ENCODE measurements at regions not wholly inside any gene's neighbourhood (a gene's known extent, or its start where the extent isn't known, plus 50 kb on each side); places are given as distances from the start of the nearest gene placed in this dataset.

DNA sequence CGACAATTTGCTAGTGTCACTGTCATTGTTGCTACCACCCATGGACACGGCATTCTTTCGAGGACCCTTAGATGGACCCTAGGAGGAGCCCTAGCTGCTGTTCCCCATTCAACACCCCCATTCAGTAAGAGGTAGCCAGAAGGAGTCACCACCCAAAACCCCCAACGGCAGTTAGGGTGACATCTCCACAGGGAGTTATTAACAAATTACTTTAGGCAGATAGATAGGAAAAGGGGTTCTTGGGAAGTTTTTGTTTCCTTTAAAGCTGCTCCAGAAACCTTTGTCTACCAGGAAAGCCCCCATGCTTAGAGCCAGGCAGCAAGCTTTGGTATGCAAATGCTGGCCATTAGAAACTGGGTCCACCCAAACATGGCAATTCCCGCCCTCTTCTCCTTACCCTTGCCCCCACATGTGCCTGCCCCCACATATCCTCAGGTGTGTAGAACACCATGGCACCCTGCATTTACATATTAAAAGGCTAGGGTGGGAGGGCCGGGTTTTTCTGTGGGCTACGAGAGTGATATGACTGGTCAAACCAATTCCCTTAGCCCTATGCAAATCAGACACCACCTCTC, 190.9 kb downstream of the SLITRK6 start:
- Mint-ChIP-seq H3K27ac (no peak overlapping the region), H3K27me3 (no peaks in the 10 kb centered on the region), H3K4me3 (no peak overlapping the region), H3K4me1 (no peaks in the 10 kb centered on the region), H3K36me3 (no peaks in the 10 kb centered on the region), H3K9me3 (peaks cover 0 to 10% of the 10 kb centered on the region in 2 donors)
- ATAC-seq (replicated peaks) (no peak), DNase-seq (no peak)

DNA sequence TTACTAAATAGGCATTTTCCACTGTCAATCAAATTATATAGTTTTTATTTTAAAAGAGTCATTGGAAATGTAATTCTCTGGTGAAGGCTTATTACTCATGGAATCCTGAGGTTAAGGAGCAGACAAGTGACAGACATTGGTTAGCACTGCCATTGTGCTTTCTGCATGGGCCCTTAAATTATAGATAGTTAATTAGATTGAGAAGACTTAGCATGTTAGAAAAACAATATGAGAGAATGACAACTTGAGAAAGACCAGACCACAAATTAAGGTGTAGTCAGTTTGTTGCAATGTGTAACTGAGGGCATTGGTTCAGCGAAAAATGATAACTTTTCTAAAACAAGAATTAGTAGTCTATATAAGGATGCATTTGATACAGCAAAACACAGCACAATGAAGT, 195.5 kb downstream of the SLITRK6 start:
- Mint-ChIP-seq H3K27ac (no peak overlapping the region), H3K27me3 (no peaks in the 10 kb centered on the region), H3K9me3 (peaks cover 1 to 14% of the 10 kb centered on the region in 2 donors), H3K4me1 (no peaks in the 10 kb centered on the region), H3K4me3 (no peak overlapping the region), H3K36me3 (no peaks in the 10 kb centered on the region)
- DNase-seq (no peak), ATAC-seq (replicated peaks) (no peak)

DNA sequence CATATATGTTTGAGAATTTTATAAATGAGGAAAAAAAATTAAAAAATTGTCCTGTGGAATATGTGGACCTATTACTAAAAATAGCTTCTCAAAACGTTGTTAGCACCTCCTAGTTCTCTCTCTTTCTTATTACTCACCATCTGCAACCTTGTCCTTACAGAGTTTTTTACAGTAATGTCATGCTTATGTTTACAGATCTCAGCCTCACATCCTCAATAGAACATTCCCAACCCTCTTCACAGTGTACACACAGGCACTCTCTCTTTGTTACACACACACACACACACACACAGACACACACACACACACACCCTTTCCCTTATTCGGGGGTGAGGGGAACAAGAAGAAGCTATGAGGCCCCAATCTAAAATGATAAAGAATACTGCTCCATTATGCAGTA, 197.7 kb downstream of the SLITRK6 start:
- H3K36me3 Mint-ChIP-seq = no peaks in the 10 kb centered on the region
- H3K4me3 Mint-ChIP-seq = no peak overlapping the region
- no peaks in the 10 kb centered on the region for H3K27me3 Mint-ChIP-seq
- DNase-seq = no peak
- no peak for ATAC-seq (replicated peaks)
- H3K4me1 Mint-ChIP-seq = no peaks in the 10 kb centered on the region
- H3K27ac Mint-ChIP-seq = no peak overlapping the region
- peaks cover 1 to 14% of the 10 kb centered on the region in 2 donors for H3K9me3 Mint-ChIP-seq

DNA sequence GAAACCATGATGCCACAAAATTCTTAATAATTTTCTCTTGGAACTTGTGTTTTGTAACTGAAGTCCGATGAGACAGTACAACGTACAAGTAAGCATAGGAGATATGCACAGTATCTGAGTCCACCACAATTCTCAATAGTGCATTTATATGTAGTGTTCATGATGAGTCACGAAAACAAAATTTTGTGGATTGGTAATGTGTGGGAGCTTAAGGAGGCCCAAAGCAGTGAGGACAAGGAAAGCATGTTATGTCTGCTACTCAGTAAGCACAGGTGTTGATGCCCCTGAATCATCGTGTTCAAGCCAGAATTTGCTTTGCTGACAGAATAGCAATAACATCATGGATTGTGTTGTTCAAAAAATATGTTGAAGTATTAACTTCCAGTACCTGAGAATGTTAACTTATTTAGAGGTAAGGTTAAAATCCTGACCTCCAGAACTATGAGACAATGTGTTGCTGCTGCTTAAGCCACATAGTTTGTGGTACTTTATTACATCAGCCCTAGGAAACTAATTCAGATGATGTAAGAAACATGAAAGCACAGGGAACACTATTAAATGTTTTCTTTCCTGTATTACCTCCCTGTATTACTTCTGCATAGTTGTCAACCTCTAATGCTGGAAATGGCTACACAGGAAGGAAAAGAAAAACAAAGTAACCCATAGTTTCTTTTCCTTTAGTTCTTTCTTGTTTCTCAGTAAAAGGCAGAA, 201.3 kb downstream of the SLITRK6 start:
- H3K4me3 Mint-ChIP-seq = no peak overlapping the region
- H3K27ac Mint-ChIP-seq = no peak overlapping the region
- ATAC-seq (replicated peaks) = no peak
- no peaks in the 10 kb centered on the region for H3K4me1 Mint-ChIP-seq
- DNase-seq = no peak
- H3K36me3 Mint-ChIP-seq = no peaks in the 10 kb centered on the region
- H3K9me3 Mint-ChIP-seq = peaks cover 4 to 10% of the 10 kb centered on the region in 2 donors
- H3K27me3 Mint-ChIP-seq = no peaks in the 10 kb centered on the region

DNA sequence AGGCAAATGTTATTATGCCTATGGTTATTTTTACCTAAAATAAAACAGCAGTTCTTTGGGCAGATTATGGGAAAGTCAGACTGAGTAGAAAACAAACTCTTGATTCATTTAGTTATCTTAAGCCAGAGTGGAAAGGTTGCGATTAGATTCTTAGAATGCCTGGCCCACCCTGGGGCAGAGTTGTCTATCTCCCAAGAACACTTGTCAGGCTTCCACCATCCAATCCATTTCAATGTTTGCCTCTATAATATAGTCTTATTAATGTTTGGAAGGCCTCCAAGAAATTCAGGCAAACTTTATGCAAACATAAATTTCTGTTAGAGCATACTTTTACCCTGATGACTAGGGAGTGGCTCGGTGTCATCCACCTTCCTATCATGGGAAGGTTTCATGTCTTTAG, 207.0 kb downstream of the SLITRK6 start:
- H3K36me3 Mint-ChIP-seq = no peaks in the 10 kb centered on the region
- DNase-seq = no peak
- H3K27me3 Mint-ChIP-seq = no peaks in the 10 kb centered on the region
- H3K9me3 Mint-ChIP-seq = peaks cover 0 to 8% of the 10 kb centered on the region in 2 donors
- H3K27ac Mint-ChIP-seq = no peak overlapping the region
- ATAC-seq (replicated peaks) = no peak
- no peaks in the 10 kb centered on the region for H3K4me1 Mint-ChIP-seq
- H3K4me3 Mint-ChIP-seq = no peak overlapping the region

DNA sequence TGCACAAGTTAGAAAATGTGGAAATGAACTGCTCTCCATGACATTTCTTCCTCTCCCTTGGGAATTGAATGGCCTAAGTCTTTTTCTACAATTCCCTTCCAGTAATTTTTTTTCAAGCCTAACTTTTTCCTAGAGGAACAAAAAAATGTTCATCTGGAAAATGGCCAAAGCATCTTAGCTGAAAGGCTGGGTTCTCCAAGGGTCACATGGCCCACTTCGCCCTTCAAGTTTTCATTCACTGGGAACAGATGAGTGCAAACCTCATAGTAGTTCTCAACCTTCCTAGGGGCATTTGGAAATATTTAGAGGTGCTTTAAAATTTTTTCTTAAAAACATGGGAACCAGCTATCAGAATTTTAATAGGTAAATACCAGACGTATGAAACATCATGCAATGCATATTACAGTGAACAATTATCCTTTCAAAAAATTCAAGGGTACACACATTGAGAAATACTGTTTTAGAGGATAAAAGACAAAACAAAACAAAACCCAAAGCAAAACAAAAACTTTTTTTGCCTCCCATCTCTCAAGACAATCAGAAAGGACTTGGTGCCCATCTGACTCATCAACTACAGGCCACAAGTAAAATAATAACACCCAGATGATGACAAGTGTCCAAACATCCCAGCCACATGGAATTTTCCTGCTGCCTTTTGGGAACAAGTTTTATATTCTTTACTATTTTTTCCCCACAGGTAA, 208.8 kb downstream of the SLITRK6 start:
- DNase-seq (no peak), ATAC-seq (replicated peaks) (no peak)
- H3K4me3 Mint-ChIP-seq = no peak overlapping the region

DNA sequence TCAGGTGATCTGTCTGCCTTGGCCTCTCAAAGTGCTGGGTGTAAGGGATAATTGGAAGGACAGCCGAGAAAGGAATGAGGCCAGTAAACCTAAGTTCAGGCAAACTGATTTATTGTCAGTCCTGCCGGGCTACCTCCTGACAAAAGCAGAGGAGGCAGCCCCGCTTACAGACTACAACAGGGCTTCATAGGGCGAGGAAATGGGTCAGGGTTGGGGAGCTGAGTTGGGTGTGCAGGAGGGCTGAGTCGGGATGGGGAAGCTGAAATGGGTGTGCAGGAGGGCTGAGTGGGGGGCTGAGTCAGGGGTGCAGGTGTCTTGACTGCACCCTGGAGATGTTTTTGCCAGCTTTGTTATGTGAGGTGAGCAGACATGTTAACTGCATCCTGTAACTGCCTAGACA, 210.2 kb downstream of the SLITRK6 start:
- no peaks in the 10 kb centered on the region for H3K27me3 Mint-ChIP-seq
- H3K9me3 Mint-ChIP-seq = peaks cover 0 to 4% of the 10 kb centered on the region in 2 donors
- no peaks in the 10 kb centered on the region for H3K4me1 Mint-ChIP-seq
- no peak overlapping the region for H3K4me3 Mint-ChIP-seq
- H3K27ac Mint-ChIP-seq = no peak overlapping the region
- DNase-seq = no peak
- ATAC-seq (replicated peaks) = no peak
- no peaks in the 10 kb centered on the region for H3K36me3 Mint-ChIP-seq

More for the DNA sequence above, 208.8 kb downstream of the SLITRK6 start:
- Mint-ChIP-seq H3K4me1 (no peaks in the 10 kb centered on the region), H3K27ac (no peak overlapping the region), H3K27me3 (no peaks in the 10 kb centered on the region), H3K9me3 (peaks cover 0 to 8% of the 10 kb centered on the region in 2 donors), H3K36me3 (no peaks in the 10 kb centered on the region)

DNA sequence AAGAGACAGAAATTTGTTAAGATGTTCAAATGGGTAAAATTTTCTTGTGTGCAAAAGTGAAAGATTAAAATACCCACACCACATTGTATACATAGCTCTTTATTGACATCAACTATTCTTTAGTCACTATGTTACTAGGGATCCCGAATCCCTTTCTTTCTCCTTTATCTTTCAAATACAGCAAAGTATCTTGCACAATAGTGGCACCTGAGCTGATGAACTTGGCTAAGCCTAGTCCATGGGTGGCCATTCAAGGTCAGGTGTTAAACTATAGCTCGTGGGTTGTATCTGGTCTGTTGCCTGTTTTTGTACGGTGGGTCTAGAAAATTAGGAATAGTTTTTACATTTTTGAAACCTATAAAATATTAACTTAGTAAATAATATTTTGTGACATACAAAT, 210.9 kb downstream of the SLITRK6 start:
- Mint-ChIP-seq H3K36me3 (no peaks in the 10 kb centered on the region), H3K4me1 (no peaks in the 10 kb centered on the region), H3K4me3 (no peak overlapping the region), H3K9me3 (peaks cover 0 to 4% of the 10 kb centered on the region in 2 donors), H3K27me3 (no peaks in the 10 kb centered on the region), H3K27ac (no peak overlapping the region)
- DNase-seq (no peak), ATAC-seq (replicated peaks) (no peak)

DNA sequence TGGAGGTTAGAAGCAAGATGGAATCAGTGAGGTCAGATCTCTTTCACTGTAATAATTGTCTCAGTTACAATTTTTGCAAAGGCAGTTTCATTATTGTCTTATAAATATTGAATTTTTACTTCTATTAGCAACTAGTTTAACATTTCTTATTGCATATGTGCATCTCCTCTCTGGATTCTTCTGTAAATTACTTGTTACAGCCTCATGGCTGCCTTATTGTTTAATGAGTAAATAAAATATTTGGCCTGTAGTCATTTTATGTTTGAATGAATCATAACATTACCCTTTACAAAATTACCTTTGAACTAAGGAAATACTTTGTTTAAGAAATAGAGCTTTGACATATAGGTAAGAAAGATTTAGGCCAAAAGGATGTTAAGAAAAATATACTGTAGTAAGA, 212.4 kb downstream of the SLITRK6 start:
- ATAC-seq (replicated peaks) (no peak), DNase-seq (no peak)
- no peaks in the 10 kb centered on the region for H3K36me3 Mint-ChIP-seq
- peaks cover 0 to 4% of the 10 kb centered on the region in 2 donors for H3K9me3 Mint-ChIP-seq
- no peaks in the 10 kb centered on the region for H3K4me1 Mint-ChIP-seq
- no peak overlapping the region for H3K27ac Mint-ChIP-seq
- no peaks in the 10 kb centered on the region for H3K27me3 Mint-ChIP-seq
- no peak overlapping the region for H3K4me3 Mint-ChIP-seq

DNA sequence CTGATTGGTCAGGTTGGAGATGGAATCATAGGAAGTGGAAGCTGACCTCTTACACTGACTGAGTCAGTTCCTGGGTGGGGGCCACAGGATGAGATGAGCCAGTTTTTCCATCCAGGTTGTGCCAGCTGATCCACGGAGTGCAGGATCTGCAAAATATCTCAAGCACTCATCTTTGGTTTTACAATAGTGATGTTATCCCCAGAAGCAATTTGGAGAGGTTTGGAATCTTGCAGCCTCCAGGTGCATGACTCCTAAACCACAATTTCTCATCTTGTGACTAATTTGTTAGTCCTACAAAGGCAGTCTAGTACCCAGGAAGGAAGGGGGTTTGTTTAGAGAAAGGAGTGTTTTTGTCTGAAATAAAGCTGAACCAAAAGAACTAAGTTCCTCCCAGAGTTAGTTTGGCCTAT, 212.8 kb downstream of the SLITRK6 start:
- DNase-seq = no peak
- H3K4me1 Mint-ChIP-seq = no peaks in the 10 kb centered on the region
- ATAC-seq (replicated peaks) = no peak
- no peaks in the 10 kb centered on the region for H3K36me3 Mint-ChIP-seq
- H3K27me3 Mint-ChIP-seq = no peaks in the 10 kb centered on the region
- peaks cover 0 to 4% of the 10 kb centered on the region in 2 donors for H3K9me3 Mint-ChIP-seq
- H3K4me3 Mint-ChIP-seq = no peak overlapping the region
- no peak overlapping the region for H3K27ac Mint-ChIP-seq

DNA sequence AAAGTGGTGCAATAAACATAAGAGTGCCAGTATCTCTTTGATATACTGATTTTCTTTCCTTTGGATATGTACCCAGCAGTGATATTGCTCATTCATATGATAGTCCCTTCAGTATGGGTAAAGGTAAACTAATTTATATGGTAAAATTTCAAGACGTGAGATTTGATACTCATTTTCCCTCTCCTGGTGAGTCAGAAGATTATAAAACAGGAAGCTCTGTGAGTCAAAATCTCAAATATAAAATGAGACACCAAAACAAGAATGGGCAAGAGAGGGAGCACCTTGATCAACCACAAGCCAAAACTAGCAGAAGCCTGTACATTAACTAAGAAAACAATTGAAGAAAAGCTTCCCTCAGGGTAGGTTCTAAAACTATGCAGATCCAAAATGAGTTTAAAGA, 216.3 kb downstream of the SLITRK6 start:
- Mint-ChIP-seq H3K4me1 (no peaks in the 10 kb centered on the region), H3K27ac (no peak overlapping the region), H3K27me3 (no peaks in the 10 kb centered on the region), H3K9me3 (peaks cover 0 to 4% of the 10 kb centered on the region in 2 donors), H3K4me3 (no peak overlapping the region), H3K36me3 (no peaks in the 10 kb centered on the region)
- ATAC-seq (replicated peaks) = no peak
- DNase-seq = no peak

DNA sequence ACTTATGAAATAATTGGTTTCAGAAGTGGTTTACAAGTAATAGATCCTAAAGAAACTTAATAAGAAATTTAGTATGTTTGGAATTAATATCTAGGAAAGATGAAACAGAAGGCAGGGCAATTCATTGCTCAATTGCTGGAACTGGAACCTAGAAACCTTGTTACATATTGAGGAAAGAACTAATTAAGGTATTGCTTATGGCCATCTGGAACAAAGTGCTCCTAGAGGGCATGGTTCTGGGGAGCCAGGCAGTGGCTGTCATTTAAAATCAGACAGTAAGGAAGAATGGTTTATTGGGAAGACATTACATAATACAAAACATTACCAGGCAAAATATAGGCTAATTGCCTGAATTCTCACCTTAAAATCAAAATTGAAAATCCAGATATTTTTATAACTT, 224.1 kb downstream of the SLITRK6 start:
- Mint-ChIP-seq H3K27me3 (no peaks in the 10 kb centered on the region), H3K4me1 (no peaks in the 10 kb centered on the region), H3K4me3 (no peak overlapping the region), H3K9me3 (peaks cover 1 to 8% of the 10 kb centered on the region in 2 donors), H3K27ac (no peak overlapping the region), H3K36me3 (no peaks in the 10 kb centered on the region)
- no peak for DNase-seq
- no peak for ATAC-seq (replicated peaks)

DNA sequence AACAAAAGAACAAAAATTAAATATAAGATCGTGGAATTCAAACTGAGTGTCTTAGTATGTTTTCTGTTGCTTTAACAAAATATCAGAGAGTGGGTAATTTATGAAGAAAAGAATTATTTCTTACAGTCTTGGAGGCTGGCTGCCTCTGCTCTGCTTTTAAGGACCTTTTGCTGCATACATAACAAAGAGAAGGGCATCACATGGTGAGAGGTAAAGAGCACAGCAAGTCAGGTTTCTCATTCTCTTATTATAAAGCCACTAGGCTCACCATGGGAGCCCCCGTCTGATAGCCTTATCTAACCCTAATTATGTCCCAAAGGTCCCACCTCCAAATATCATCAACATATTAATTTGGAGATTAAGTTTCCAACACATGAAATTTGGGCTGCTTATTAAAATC, 231.3 kb downstream of the SLITRK6 start:
- Mint-ChIP-seq H3K27me3 (no peaks in the 10 kb centered on the region), H3K4me1 (no peaks in the 10 kb centered on the region), H3K36me3 (no peaks in the 10 kb centered on the region), H3K27ac (no peak overlapping the region), H3K9me3 (peaks cover 0 to 4% of the 10 kb centered on the region in 2 donors), H3K4me3 (no peak overlapping the region)
- DNase-seq = no peak
- ATAC-seq (replicated peaks) = no peak

DNA sequence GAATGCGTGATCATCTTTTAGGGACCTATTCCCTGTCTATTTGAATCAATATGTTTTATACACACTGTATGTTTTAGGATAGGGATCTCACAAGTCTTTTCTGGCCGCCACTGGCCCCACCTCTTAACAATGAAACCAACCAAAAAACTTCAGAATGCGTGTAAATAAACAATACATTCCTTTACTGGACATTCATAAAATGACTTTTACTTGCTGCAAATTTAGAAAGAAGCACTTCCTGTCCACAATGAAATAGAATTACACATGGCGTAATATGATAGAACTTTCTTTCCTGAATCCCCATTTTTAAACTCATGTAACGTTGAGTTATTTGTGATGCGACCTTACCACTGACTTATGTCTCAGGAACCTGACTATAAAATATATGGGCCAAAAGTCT, 233.6 kb downstream of the SLITRK6 start:
- no peak for ATAC-seq (replicated peaks)
- no peak overlapping the region for H3K27ac Mint-ChIP-seq
- no peak overlapping the region for H3K4me3 Mint-ChIP-seq
- no peaks in the 10 kb centered on the region for H3K4me1 Mint-ChIP-seq
- no peak for DNase-seq
- no peaks in the 10 kb centered on the region for H3K27me3 Mint-ChIP-seq
- H3K36me3 Mint-ChIP-seq = no peaks in the 10 kb centered on the region
- peaks cover 0 to under 1% of the 10 kb centered on the region in 2 donors for H3K9me3 Mint-ChIP-seq

DNA sequence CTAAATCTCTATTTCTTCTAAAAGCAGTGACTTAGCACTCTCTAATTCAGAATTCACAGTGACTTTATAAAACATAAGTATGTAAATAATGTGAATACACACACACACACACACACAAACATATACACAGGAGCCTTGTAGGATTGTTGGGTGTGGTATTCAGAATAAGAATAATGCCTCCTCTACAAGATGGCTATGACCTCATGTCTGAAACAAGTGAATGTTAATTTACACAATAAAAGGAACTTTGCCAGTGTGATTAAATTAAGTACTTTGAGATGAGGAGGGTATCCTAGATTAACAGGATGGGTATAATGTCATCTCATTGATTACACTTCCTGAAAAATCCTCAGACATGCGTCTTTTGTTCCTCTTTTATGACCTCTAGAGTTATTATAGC, 234.6 kb downstream of the SLITRK6 start:
- Mint-ChIP-seq H3K4me3 (no peak overlapping the region), H3K27me3 (no peaks in the 10 kb centered on the region), H3K9me3 (no peaks in the 10 kb centered on the region), H3K36me3 (no peaks in the 10 kb centered on the region), H3K27ac (no peak overlapping the region), H3K4me1 (no peaks in the 10 kb centered on the region)
- DNase-seq = no peak
- no peak for ATAC-seq (replicated peaks)

Data from stimulated activated naive B cell treated with anti-CD40 and anti-IgM and Interleukin-4, amounts not matched to agents 10 μg/mL and 1 μg/mL and 100 μg/mL, for 72 hours (primary cell).